Activated CD8-positive, alpha-beta T cell treated with anti-CD3 and anti-CD28 coated beads, Interleukin-2, amount 10 ng/mL, durations not matched to agents 7 days and 5 days (primary cell): ENCODE measurements at regions not wholly inside any gene's neighbourhood (a gene's known extent, or its start where the extent isn't known, plus 50 kb on each side); places are given as distances from the start of the nearest gene placed in this dataset.

Experiments used
- ATAC-seq: fragments of 150-1000 bp; cut with Tn5 transposase; one replicate; pipeline ENCODE4 v1.10.0; 2021; ENCODE audit warnings: moderate library complexity
- CTCF ChIA-PET: fragments of 350-600 bp; sonication (Branson Sonifier 250); formaldehyde crosslinking; loops from one replicate; lab custom pipeline; 2021; ENCODE audit warnings: antibody characterized with exemption; lab: Charles Lee
- POLR2A ChIA-PET: fragments of 350-600 bp; sonication (Branson Sonifier 250); formaldehyde crosslinking; loops from one replicate; lab custom pipeline; 2021; ENCODE audit warnings: antibody characterized with exemption; lab: Charles Lee
- DNase-seq: peaks from one replicate; pipeline ENCODE4 v3.0.0-alpha.2; 2020
- H3K27ac Mint-ChIP-seq: one replicate; pipeline ENCODE4 v1.8.0; 2021; ENCODE audit warnings: mild to moderate bottlenecking, mixed read lengths
- H3K27me3 Mint-ChIP-seq: one replicate; pipeline ENCODE4 v1.8.0; 2021; ENCODE audit warnings: low read depth, mixed read lengths
- H3K36me3 Mint-ChIP-seq: one replicate; pipeline ENCODE4 v1.8.0; 2021; ENCODE audit warnings: low read depth, mixed read lengths
- H3K4me1 Mint-ChIP-seq: one replicate; pipeline ENCODE4 v1.8.0; 2021; ENCODE audit warnings: low read depth, mixed read lengths
- H3K4me3 Mint-ChIP-seq: one replicate; pipeline ENCODE4 v1.8.0; 2021; ENCODE audit warnings: mild to moderate bottlenecking, mixed read lengths
- H3K9me3 Mint-ChIP-seq: one replicate; pipeline ENCODE4 v1.8.0; 2022; ENCODE audit warnings: mixed read lengths; ENCODE audit not compliant: insufficient read depth

- Mint-ChIP-seq H3K9me3 (no peaks in the 10 kb centered on the region), H3K36me3 (no peaks in the 10 kb centered on the region), H3K27ac (no peak overlapping the region), H3K4me3 (no peak overlapping the region), H3K4me1 (no peaks in the 10 kb centered on the region), H3K27me3 (peaks cover 11% of the 10 kb centered on the region)
- ATAC-seq (no peak), DNase-seq (no peak)
- ChIA-PET POLR2A (no interaction called here), CTCF (no interaction called here)
Measured at GRCh38 chr2:16008856-16009255, 68.5 kb downstream of the MYCN start.

- no peak for DNase-seq
- H3K27me3 Mint-ChIP-seq: peaks cover 7% of the 10 kb centered on the region
- H3K36me3 Mint-ChIP-seq: no peaks in the 10 kb centered on the region
- H3K4me3 Mint-ChIP-seq: no peak overlapping the region
- no peaks in the 10 kb centered on the region for H3K4me1 Mint-ChIP-seq
- no peak for ATAC-seq
- no peak overlapping the region for H3K27ac Mint-ChIP-seq
- POLR2A ChIA-PET: no interaction called here
- no peaks in the 10 kb centered on the region for H3K9me3 Mint-ChIP-seq
- CTCF ChIA-PET: no interaction called here
Measured at GRCh38 chr2:16008331-16008850, 68.0 kb downstream of the MYCN start.

GRCh38 chr2:16007167-16007934 lies 67.0 kb downstream of the MYCN start:
- DNase-seq (no peak), ATAC-seq (no peak)
- no peak overlapping the region for H3K4me3 Mint-ChIP-seq
- H3K27me3 Mint-ChIP-seq: no peaks in the 10 kb centered on the region
- H3K4me1 Mint-ChIP-seq: no peaks in the 10 kb centered on the region
- no peaks in the 10 kb centered on the region for H3K9me3 Mint-ChIP-seq
- H3K36me3 Mint-ChIP-seq: no peaks in the 10 kb centered on the region
- ChIA-PET CTCF (no interaction called here), POLR2A (no interaction called here)
- H3K27ac Mint-ChIP-seq: no peak overlapping the region

- H3K4me1 Mint-ChIP-seq: no peaks in the 10 kb centered on the region
- H3K27me3 Mint-ChIP-seq: no peaks in the 10 kb centered on the region
- H3K36me3 Mint-ChIP-seq: no peaks in the 10 kb centered on the region
- H3K4me3 Mint-ChIP-seq: no peak overlapping the region
- H3K27ac Mint-ChIP-seq: no peak overlapping the region
- ChIA-PET CTCF (no interaction called here), POLR2A (no interaction called here)
- no peaks in the 10 kb centered on the region for H3K9me3 Mint-ChIP-seq
- DNase-seq: no peak
- ATAC-seq: no peak
Measured at GRCh38 chr2:16006537-16007166, 66.3 kb downstream of the MYCN start.

- no peak overlapping the region for H3K27ac Mint-ChIP-seq
- no peaks in the 10 kb centered on the region for H3K27me3 Mint-ChIP-seq
- H3K9me3 Mint-ChIP-seq: no peaks in the 10 kb centered on the region
- H3K4me1 Mint-ChIP-seq: no peaks in the 10 kb centered on the region
- ChIA-PET POLR2A (no interaction called here), CTCF (no interaction called here)
- DNase-seq (no peak), ATAC-seq (no peak)
- H3K36me3 Mint-ChIP-seq: no peaks in the 10 kb centered on the region
- H3K4me3 Mint-ChIP-seq: no peak overlapping the region
Measured at GRCh38 chr2:16005816-16006536, 65.6 kb downstream of the MYCN start.

- H3K27ac Mint-ChIP-seq: no peak overlapping the region
- H3K36me3 Mint-ChIP-seq: no peaks in the 10 kb centered on the region
- ATAC-seq (no peak), DNase-seq (no peak)
- ChIA-PET CTCF (no interaction called here), POLR2A (no interaction called here)
- H3K9me3 Mint-ChIP-seq: no peaks in the 10 kb centered on the region
- no peak overlapping the region for H3K4me3 Mint-ChIP-seq
- H3K4me1 Mint-ChIP-seq: no peaks in the 10 kb centered on the region
- no peaks in the 10 kb centered on the region for H3K27me3 Mint-ChIP-seq
Measured at GRCh38 chr2:16005389-16005788, 65.0 kb downstream of the MYCN start.

GRCh38 chr2:16003809-16004208 lies 63.5 kb downstream of the MYCN start:
- H3K27me3 Mint-ChIP-seq: no peaks in the 10 kb centered on the region

GRCh38 chr2:16003152-16003551 lies 62.8 kb downstream of the MYCN start:
- CTCF ChIA-PET: no interaction called here
- no peak overlapping the region for H3K27ac Mint-ChIP-seq
- no peaks in the 10 kb centered on the region for H3K4me1 Mint-ChIP-seq
- no peak for ATAC-seq
- H3K36me3 Mint-ChIP-seq: no peaks in the 10 kb centered on the region
- no peaks in the 10 kb centered on the region for H3K27me3 Mint-ChIP-seq
- POLR2A ChIA-PET: no interaction called here
- no peaks in the 10 kb centered on the region for H3K9me3 Mint-ChIP-seq
- no peak overlapping the region for H3K4me3 Mint-ChIP-seq
- no peak for DNase-seq

More at GRCh38 chr2:16003809-16004208, 63.5 kb downstream of the MYCN start:
- Mint-ChIP-seq H3K4me3 (no peak overlapping the region), H3K36me3 (no peaks in the 10 kb centered on the region), H3K4me1 (no peaks in the 10 kb centered on the region), H3K9me3 (no peaks in the 10 kb centered on the region), H3K27ac (no peak overlapping the region)
- ChIA-PET POLR2A (no interaction called here), CTCF (no interaction called here)
- DNase-seq (no peak), ATAC-seq (no peak)

- Mint-ChIP-seq H3K9me3 (no peaks in the 10 kb centered on the region), H3K27me3 (no peaks in the 10 kb centered on the region), H3K27ac (no peak overlapping the region), H3K4me3 (no peak overlapping the region), H3K4me1 (no peaks in the 10 kb centered on the region), H3K36me3 (no peaks in the 10 kb centered on the region)
- ChIA-PET POLR2A (no interaction called here), CTCF (no interaction called here)
- DNase-seq: no peak
- no peak for ATAC-seq
Measured at GRCh38 chr2:16002575-16002974, 62.2 kb downstream of the MYCN start.

GRCh38 chr2:16002144-16002543 lies 61.8 kb downstream of the MYCN start:
- ATAC-seq: no peak
- DNase-seq: no peak
- Mint-ChIP-seq H3K36me3 (no peaks in the 10 kb centered on the region), H3K9me3 (no peaks in the 10 kb centered on the region), H3K27ac (no peak overlapping the region), H3K4me1 (no peaks in the 10 kb centered on the region), H3K27me3 (no peaks in the 10 kb centered on the region), H3K4me3 (no peak overlapping the region)
- ChIA-PET POLR2A (no interaction called here), CTCF (no interaction called here)

- ChIA-PET POLR2A (no interaction called here), CTCF (no interaction called here)
- ATAC-seq (no peak), DNase-seq (no peak)
- no peaks in the 10 kb centered on the region for H3K27me3 Mint-ChIP-seq
- no peak overlapping the region for H3K27ac Mint-ChIP-seq
- H3K4me1 Mint-ChIP-seq: no peaks in the 10 kb centered on the region
- no peak overlapping the region for H3K4me3 Mint-ChIP-seq
- H3K9me3 Mint-ChIP-seq: no peaks in the 10 kb centered on the region
- no peaks in the 10 kb centered on the region for H3K36me3 Mint-ChIP-seq
Measured at GRCh38 chr2:16000642-16001041, 60.3 kb downstream of the MYCN start.
